ENCODE measurements at regions not wholly inside any gene's neighbourhood (a gene's known extent, or its start where the extent isn't known, plus 50 kb on each side); places are given as distances from the start of the nearest gene placed in this dataset.

- Histone ChIP-seq H3K56ac (ENCODE audit: extremely low read depth, insufficient read depth, low read length) (no peak overlapping the region), H2AK5ac (ENCODE audit: low read depth, low read length) (no peak overlapping the region), H3K9me3 (ENCODE audit: control insufficient read depth, insufficient read depth, low read length) (peaks cover 3% of the 10 kb centered on the region), H3K79me1 (ENCODE audit: low read depth in 1 of 2, low read length in 2 of 2) (no peaks in the 10 kb centered on the region), H2BK20ac (ENCODE audit: low read depth, low read length) (no peak overlapping the region), H2AFZ (replicated peaks; ENCODE audit: low read length, poor library complexity) (no peak overlapping the region), H4K20me1 (ENCODE audit: insufficient read depth, low read length) (no peaks in the 10 kb centered on the region), H3K4me1 (ENCODE audit: control insufficient read depth, insufficient read depth, low read length) (no peaks in the 10 kb centered on the region), H3K9ac (ENCODE audit: low read depth, low read length) (no peak overlapping the region), H3K4me2 (ENCODE audit: low read depth, low read length) (no peak overlapping the region), H4K91ac (ENCODE audit: insufficient read depth, low read depth, low read length) (no peak overlapping the region), H3K27me3 (ENCODE audit: control insufficient read depth, insufficient read depth, low read length) (no peaks in the 10 kb centered on the region), H2BK120ac (ENCODE audit: low read depth, low read length) (no peak overlapping the region), H3K14ac (replicated peaks; ENCODE audit: low read depth, low read length) (no peak overlapping the region), H3K36me3 (ENCODE audit: control insufficient read depth, insufficient read depth, low read length) (no peaks in the 10 kb centered on the region), H2BK5ac (ENCODE audit: low read depth, low read length, poor library complexity, severe bottlenecking) (no peak overlapping the region), H4K5ac (ENCODE audit: low read depth, low read length) (no peak overlapping the region), H3K4ac (ENCODE audit: low read depth, low read length) (no peak overlapping the region), H2BK15ac (ENCODE audit: low read depth, low read length) (no peak overlapping the region), H3K4me3 (ENCODE audit: insufficient read depth, low read depth, low read length) (no peak overlapping the region), H3K27ac (ENCODE audit: insufficient read depth, low read length) (no peak overlapping the region), H3K23ac (ENCODE audit: low read depth, low read length) (no peak overlapping the region), H2AK9ac (replicated peaks; ENCODE audit: low read depth, low read length, poor library complexity) (no peak overlapping the region), H4K8ac (ENCODE audit: low read depth in 2 of 2, low read length in 2 of 2) (no peak overlapping the region), H3K18ac (ENCODE audit: low read depth, low read length) (no peak overlapping the region), H3K9me1 (ENCODE audit: insufficient read depth, low read length) (no peaks in the 10 kb centered on the region)
- TF ChIP-seq POLR2A (IDR thresholded peaks at IDR 0.05; ENCODE audit: low read depth, low read length): no peak
- ATAC-seq (ENCODE audit: low read depth): no peak
- POLR2A ChIA-PET (ENCODE audit: unreplicated experiment): no interaction called here
- no peak for DNase-seq
- CTCF ChIA-PET: no interaction called here
- intact Hi-C loops (cut with micrococcal nuclease): no loop called here
- dilution Hi-C loops (cut with HindIII; ENCODE audit: low sequenced_read_pairs, unreplicated experiment): no loop called here
- in situ Hi-C loops (cut with MboI; ENCODE audit: low sequenced_read_pairs): loop anchor here (25.0 kb wide), 2 partner anchors 796 to 971 kb away; no protein-coding TSS in a partner anchor
- WGBS, 2 experiments (ENCODE audit: extremely low coverage in 2 of 2, insufficient read length in 1 of 2): no CpG with 5 or more reads among the region's 3 CpGs
- no TSS peak for BruUV-seq (replicated peaks)
These were observed 86.7 kb upstream of the IPO5 start for GRCh38 chr13:97866751-97867150.
